ENCODE measurements at regions not wholly inside any gene's neighbourhood (a gene's known extent, or its start where the extent isn't known, plus 50 kb on each side); places are given as distances from the start of the nearest gene placed in this dataset.
A peak's percentile ranks its signal among the peaks of the same experiment; 100 is the strongest.

DNA sequence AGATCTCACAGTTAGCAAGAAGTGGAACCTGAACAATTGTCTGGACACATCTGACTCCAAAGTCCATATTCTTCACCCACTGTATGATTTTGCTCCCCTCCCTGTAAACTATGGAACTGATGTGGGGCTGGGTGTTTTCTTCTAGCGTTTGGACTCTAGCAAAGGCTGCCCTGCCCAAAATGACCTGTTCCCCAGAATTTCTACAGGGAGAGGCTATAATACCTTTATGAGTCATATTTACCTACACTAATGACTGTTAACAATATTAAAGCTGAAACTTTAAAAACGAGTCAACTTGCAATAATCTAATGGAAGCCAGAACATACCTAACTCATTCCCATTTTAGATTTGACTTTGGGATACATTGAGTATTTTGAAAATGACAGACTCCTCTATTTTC lies 531.2 kb upstream of the CFAP20DC start:
- no peak for DNase-seq (ENCODE audit: low spot score)

DNA sequence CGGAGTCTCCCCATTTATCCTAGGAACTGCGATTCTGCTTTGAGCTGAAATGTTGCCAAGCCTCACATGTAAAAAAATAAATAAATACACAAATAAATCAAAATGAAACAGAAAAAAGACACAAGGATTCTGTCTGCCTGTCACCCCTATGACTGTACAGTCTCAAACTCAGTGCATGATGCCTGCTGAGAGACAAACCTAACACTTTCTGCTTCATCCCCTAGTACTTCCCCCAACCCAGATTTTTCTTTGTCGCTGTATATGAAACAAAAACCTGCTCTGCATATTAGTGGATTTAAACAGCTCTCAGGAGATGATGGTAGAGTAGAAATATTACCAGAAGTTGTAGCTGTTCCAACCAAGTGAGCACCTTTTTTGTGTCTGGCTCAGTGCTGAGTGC lies 530.7 kb upstream of the CFAP20DC start:
- DNase-seq (ENCODE audit: low spot score) = no peak

DNA sequence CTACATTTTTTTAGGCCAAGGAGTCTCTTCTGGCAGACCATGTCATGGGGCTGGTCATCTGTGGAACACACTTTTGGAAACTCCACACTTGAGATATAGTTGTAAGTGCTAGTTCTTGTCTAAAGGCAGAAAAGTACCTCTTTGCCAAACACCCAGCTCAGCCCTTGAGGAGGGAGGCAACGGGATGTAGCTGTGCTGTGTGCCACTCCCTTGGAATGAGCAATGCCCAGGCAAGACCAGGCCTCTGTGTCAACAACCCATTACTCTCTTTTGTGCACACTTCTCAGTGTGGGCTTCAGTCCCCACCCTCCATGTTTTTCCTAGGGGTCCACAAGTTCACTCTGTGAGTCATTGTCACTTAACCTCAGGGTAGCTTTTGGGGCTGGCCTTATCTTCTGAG lies 528.3 kb upstream of the CFAP20DC start:
- no peak for DNase-seq (ENCODE audit: low spot score)

DNA sequence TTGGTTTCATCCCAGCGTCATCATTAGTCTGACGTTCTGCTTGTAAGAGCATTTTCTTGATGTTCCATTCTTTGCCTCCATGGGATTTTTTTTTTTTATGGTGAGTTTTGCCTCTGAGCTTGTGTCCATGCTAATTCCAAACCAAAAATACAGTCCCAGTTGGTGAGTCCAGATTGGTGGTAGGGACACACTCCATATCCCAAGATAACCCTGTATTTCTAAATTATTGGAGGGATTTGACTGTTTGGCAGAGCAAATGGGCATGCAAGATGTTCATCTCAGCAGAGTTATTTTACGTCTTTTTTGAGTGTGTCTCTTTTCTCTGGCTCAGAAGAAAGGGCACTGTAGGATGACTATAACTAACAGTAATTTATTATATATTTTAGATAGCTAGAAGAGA lies 526.8 kb upstream of the CFAP20DC start:
- no peak for DNase-seq (ENCODE audit: low spot score)

DNA sequence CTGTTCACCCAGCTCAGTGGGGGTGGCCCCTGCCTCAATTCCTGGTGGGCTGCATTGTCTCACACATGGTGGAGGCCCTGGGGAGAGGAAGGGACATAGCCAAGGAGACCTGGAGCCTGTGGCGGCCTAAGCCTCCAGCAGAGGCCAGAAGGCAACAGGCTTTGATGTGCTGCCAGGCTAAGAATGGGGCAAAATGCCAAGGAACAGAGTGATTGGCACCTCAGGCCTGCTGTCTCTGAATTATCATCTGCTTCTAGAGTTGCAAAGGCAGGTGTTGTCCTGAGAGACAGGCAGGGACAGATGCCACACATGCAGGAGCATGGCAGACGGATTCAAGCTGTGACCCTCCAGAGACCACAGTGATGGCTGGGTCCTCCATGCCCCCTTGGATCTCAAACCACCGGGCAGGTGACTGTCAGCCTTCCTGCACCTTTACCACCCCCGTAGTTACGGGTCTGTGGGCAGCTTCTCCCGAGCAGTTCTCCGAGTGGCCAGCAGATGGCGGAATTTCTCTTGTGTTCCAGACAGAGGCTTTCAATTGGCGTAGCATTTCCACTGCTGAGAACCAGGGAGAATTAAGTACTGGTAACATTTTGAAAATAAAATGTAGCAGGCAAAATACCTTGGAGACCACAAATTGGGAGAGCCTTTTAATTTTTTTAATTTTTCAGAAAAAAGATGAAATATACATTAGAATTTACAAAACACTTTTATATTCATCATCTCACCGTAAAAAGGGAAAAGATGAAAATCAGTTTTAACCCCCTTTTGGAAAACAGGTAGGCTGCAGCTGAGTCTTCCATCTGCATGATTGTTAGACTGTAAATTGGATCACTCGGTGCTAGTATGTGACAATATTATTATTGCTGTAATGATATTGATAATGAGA lies 525.5 kb upstream of the CFAP20DC start:
- peak; percentile 90 for DNase-seq (ENCODE audit: low spot score)

DNA sequence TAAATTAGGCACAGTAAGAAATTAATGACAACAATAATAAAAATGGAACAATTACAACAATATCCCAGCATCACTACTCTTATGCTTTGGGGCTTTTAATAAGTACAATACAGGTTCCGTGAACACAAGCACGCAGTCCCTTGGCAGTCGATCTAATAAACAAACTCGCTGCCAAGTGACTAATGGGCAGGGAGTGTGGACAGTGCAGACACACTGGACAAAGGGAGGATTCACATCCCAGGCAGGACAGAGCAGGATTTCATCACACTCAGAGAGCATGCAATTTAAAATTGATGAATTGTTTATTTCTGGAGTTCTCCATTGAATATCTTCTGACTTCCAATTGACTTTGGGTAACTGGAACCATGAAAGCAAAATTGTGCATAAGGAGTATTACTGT lies 524.1 kb upstream of the CFAP20DC start:
- DNase-seq (ENCODE audit: low spot score) = no peak

DNA sequence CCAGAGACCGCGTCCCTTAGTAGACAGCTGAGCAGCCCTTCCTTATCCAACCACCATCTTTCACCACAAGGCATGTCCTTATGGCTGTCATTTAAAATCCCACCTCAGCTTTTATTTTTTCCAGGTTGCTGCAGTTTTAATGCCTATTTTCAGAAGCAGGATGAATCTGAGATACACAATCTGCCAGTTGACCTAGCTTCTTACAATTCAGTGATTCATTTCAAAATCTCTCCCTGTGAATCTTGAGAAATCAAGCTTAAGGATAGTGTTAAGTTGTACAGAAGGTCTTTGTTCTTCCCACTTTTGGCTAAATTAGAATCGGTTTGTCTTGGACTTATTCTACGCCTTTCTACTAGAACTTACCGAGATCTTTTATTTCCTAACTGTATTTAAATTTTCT lies 522.3 kb upstream of the CFAP20DC start:
- no peak for DNase-seq (ENCODE audit: low spot score)

DNA sequence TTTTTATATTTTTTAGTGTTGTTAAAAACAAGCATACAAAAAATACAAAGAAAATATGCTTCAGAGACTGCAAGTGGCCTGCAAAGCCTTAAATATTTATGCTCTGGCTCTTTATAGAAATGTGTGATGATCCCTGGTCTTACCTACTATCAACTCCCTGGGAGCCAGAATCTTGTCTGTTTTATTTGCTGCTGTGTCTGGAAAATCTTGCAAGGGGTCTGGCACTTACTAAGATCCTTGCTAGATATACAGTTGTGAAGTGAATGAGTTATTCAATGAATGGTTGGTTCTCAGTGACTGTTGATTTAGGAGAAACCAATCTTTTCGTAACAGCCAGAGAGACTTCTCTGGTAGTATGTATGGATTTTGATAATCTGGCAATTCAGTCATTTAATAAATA lies 521.0 kb upstream of the CFAP20DC start:
- no peak for DNase-seq (ENCODE audit: low spot score)

DNA sequence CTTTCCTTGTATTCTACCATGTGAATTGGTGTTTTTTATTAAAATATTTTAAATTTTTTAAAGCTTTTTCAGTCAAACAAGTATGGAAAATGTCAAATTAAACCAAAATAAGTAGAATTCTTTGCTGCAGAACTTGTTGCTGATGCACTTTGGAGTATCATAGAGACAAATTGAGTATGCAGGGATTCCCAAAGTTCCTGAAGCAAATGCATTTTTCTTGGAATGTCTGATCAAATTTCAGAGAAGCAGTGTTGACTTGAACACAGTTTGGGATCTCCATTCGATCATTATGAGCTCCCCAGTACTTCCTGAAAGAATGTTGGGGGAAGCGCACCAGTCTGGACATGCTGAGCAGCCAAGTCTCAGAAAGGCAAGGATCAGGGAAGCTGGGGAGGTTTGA lies 517.8 kb upstream of the CFAP20DC start:
- DNase-seq (ENCODE audit: low spot score) = no peak

DNA sequence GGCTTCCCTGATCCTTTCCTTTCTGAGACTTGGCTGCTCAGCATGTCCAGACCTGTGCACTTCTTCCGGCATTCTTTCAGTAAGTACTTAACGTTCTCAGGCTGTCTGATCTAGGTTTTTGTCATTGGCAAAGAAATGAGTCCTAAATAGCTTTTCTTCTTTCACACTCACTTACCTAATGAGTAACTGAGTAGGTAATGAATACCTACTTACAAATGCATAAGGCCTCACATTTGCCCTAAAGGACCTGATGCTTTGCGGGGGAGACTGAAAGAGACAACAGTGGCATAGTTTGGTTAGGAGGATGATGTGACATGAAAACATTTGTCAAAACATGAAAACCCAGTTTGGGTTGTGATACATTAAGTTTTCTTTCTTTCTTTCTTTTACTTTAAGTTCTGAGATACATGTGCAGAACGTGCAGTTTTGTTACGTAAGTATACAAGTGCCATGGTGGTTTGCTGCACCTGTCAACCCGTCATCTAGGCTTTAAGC lies 516.7 kb upstream of the CFAP20DC start:
- no peak for DNase-seq (ENCODE audit: low spot score)

DNA sequence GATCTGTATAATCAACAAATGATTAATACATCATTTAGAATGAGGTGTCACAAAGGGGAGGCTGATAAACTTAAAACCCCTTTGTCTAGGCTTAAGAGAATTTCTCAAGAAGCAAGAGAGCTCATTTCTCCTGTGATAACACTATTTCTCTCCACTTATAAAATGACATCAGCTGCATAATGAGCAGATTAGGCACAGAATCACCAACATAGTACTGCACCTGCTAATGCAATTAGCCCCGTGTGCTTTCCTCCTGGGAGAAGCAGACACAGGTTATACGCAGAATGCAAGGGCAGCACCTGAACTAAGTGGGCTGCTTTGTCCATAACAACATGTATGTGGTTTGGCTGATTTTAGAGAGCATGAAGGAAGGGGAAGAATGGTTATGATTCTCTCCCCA lies 515.3 kb upstream of the CFAP20DC start:
- DNase-seq (ENCODE audit: low spot score) = no peak

DNA sequence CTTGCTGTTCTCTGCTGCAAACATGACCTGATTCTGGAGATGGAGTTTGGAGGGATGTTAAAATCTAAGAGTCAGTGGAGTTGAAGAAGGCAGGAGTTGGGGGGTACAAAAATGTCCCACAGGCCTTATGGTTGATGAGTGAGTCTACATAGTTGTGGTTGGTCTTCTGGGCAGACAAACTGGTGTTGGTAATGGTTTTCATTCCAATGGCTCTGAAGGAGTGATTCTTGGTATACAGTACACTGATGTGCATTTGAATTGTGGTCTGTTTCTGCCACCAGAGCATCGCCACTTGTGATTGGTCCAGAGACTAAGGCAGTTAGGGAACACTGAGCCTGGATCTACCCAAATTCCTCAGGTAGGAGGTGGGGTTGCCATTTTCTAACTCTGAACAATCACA lies 514.1 kb upstream of the CFAP20DC start:
- no peak for DNase-seq (ENCODE audit: low spot score)

DNA sequence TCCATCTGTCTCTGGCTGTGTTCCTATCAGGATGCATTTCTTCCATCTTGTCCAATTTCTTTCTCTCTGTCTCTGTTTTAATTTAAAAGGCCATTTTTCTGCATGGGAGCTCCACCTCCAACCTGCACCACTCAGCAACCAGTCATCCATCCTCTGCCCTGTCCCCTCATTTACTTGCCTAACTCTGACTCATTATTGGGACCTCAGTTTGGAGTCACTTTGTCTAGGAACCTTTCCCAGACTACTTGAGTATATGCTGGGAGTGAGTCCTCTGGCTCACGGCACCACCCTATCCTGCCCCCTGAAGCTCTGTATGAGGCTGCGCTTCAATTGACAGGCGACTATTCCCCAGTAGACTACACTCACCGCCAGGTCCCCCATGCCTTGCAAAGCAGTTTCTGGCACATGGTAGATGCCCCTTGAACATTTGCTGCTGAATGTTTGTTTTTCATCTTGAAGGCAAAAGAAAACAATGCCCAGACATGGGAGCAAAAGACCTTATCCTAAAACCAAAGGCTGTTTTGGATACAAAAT lies 513.3 kb upstream of the CFAP20DC start:
- DNase-seq (ENCODE audit: low spot score) = no peak

DNA sequence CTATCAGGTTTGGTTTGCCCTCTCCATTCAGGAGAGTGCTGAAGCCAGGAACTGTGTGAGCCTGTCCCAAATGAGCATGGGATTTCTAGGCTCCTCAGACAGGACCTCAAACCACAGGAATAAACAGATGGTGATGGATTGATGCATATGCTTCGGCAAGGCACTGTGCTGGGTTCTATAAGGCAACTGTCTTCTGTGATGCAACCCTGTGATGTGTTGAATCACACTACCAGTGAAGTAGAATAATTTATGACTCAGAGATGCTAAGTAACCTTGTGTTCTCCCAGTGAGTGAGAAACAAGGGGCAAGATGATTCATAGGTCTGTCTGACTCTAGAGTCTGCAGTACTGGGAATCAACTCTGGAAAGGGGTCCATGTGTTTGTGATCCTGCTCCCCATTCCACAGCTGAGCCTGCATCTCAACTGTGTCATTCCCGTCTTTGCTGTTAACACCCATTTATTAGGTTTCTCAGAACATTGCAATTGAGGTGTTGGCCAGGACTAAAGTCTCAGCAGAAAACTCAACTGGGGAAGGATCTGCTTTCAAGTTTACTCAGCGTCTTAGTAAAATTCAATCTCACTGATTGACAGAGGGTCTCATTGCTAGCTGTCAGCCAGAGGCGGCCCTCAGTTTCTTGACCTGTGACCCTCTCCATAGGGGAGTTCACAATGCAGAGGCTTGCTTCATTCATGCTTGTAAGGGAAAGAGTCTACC lies 510.1 kb upstream of the CFAP20DC start:
- no peak for DNase-seq (ENCODE audit: low spot score)

DNA sequence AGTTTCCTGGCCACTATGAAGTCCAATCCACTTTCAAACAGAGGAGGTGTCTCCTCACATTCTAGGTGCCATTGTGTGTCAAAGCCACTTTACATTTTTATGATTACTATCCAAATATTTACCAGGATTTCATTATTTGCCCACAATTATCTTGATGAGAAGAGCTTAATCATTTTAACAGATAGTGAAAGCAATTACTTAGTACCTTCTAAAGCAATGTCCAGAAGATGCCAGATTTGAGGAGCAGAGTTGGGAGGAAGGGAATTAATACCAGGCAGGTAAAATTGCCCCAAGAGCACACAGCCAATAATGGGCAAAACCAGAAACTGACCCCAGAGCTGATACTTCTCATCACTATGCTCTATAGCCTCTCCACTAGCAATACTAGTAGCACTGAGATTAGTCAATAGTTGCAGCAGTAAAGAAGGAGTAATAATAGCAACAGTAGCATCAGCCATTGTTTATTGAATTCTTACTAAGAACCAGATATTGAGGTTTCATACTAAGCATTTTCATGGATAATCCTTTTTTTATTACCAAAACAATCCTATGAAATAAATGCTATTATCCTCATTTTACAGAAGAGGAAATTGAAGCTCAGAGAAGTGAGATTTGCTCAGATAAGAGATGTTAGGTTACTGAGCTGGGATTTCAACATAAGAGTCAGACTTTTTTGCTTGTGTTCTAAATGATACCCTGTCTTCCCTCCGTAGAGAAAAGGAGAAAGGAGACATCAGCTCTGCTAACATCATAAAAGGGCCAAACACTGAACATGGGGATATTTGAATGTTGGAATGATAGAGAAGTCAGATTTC lies 509.3 kb upstream of the CFAP20DC start:
- no peak for DNase-seq (ENCODE audit: low spot score)

DNA sequence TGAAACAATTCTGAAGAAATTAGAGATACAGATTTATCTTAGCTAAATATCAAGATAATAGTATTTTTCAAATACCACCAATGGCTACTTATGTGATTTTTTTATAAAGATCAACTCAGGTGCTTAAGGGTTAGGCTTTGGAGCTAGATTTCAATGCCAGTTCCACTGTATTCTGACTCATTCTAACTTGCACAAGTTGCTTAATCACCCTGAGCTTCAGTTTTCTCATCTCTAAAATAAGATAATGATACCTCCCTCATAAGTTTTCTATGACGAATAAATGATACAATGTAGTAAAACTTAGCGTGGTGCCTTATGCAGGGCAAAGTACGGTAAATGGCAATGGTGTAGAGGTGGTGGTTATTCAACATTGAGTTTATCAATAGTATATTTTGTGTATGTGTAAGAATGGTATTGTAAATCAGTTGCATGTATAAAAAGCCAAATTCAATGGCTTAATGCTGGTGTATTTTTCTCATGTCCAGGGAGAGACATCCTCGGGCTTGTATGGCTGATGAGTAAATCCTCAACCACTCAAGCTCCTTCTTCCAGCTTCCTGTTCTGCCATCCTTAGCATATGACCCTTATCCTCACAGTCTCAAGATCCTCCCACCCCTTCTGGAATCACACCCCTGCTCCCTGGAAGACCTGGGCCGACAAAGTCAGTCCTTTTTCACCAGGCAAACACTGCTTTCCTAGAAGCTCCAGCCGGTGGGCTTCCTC lies 505.9 kb upstream of the CFAP20DC start:
- no peak for DNase-seq (ENCODE audit: low spot score)

DNA sequence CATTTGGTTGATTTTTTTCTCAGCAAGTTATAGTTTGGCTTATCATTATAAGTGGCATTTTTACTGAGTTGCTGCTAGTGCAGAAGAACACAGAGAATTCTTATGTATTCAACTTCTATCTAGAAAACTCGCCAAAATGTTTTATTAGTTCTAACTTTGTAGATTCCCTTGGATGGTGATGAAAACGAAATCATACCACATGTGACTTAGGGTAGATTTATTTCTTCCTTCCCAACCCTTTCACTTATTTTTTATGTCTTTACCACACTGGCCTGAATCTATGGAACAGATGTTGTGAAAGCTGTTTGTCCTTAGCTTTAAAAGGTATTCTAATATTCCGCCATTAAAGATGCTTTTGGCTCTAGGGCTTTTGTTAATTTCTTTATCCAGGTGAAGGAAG lies 503.3 kb upstream of the CFAP20DC start:
- no peak for DNase-seq (ENCODE audit: low spot score)

DNA sequence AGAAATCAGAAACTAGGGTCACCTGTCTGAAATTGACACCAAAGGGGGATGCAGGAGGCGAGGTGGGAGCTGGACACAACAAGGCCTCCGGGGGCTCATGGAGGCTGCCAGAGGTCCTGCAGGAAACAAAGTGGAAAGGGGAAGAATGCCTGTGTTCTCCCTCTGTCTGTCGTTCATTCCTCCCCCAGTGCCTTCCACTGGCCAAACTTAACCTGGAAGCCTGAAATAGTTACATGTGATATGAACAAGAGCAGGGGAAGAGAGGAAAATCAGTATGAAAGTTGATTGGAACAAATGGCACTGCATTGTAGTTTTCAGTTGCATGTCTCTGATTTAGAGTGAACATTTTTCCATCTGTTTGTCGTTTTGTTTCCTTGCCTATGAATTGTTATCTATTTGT lies 502.0 kb upstream of the CFAP20DC start:
- DNase-seq (ENCODE audit: low spot score) = no peak

DNA sequence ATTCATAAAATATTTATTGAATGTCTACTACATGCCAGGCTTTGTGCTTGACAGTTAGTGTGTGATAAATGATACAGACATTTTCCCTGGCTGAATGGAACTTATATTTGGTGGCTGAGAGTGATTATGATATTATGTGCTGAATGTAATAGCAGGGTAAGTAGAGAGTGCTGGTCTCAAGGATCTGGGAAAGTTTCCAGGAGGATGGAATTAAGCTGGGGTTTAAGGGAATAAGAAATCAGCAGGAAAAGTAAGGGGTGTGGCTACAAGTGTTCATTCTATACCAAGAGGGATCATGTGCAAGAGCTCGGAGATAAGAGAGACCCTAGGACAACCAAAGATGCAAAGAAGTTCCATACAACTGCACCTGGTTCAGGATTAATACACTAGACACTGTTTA lies 500.1 kb upstream of the CFAP20DC start:
- no peak for DNase-seq (ENCODE audit: low spot score)

DNA sequence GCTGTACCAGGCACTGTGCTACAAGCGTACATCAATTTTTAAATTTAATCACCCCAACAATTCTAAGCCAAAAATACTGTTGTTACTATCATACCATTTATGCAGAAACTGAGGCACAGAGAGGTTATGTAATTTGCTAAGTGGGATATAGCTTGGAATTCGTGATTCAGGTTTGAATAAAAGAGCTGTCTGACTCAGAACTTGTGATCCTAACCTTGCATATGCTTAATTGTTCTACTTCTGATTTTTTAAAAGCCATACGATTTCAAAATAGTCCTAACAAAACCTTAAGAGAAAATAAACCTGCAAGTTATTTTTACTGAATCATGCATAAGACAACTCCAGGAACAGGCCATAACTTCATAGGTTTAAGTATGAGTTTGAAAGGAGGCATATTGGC lies 498.0 kb upstream of the CFAP20DC start:
- no peak for DNase-seq (ENCODE audit: low spot score)

DNA sequence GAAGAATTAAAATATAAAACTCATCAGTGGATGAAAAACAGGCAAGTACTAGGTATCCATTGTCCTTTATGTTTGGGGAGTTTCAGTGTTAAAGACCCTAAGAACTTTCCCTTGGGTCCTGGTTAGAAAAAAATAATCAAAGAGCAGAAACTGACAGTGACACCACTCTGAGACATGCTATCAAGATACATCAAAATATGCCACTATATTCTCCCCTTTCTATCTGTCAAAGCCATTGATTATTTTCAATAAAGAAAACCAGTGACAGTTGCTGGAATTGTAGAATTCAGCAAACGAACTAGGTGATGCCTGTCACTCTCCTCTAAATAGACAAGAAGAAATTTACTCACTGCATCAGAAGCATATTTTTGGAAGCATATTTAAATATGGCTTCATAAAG lies 496.7 kb upstream of the CFAP20DC start:
- no peak for DNase-seq (ENCODE audit: low spot score)

DNA sequence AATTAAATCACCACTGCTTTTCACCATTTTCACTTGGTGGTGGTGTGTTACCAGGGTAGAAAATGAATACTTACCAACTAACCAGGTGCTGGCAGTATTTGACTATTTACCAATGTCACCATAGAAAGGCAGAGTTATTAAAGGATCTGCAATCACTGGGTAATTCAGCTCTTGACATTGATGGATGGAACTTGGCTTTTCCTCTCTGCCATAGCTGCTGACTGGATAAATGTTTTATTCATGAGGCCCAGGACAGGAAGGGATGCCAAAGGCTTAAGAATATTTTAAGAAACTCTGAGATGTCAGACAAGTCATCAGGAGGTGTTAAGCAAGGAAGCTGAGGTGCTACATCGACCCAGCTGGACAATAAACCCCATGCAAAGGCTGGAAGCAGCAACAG lies 495.5 kb upstream of the CFAP20DC start:
- DNase-seq (ENCODE audit: low spot score) = no peak
